Forelimb muscle (tissue), 1 donor: ENCODE measurements at regions not wholly inside any gene's neighbourhood (a gene's known extent, or its start where the extent isn't known, plus 50 kb on each side); places are given as distances from the start of the nearest gene placed in this dataset.
A peak's percentile ranks its signal among the peaks of the same experiment; 100 is the strongest.
"Not testable (repeated sequence)": the region's sequence is repeated elsewhere in the genome, so short reads cannot be mapped to it uniquely, and the experiment has no call there.

Experiments
- DNase-seq: peaks from one replicate; pipeline ENCODE4 v3.0.0-alpha.2; 2013; ENCODE audit warnings: low read depth

DNA sequence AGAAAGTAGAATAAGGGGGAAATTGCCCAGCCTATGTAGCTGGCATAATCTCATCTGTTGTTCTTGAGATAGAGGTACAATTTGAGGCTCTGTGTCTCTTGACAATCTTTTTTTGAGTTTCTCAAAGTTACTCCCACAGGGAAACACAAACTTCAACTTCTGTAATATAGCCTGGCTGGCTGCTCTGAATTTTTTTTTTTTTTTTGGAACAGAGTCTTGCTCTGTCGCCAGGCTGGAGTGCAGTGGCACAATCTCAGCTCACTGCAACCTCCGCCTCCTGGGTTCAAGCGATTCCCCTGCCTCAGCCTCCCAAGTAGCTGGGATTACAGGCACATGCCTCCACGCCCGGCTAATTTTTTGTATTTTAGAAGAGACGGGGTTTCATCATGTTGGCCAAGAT, 1486.8 kb upstream of the WWC1 start:
- not testable (repeated sequence) for DNase-seq

GRCh38 chr5:166810093-166810658, 1481.3 kb upstream of the WWC1 start:
- DNase-seq = not testable (repeated sequence)

GRCh38 chr5:166810721-166811120, 1480.7 kb upstream of the WWC1 start:
- DNase-seq = no peak

- no peak for DNase-seq
These were observed 1468.1 kb upstream of the WWC1 start for GRCh38 chr5:166823360-166823759.

- no peak for DNase-seq
These were observed 1457.2 kb upstream of the WWC1 start for GRCh38 chr5:166834246-166834645.

DNA sequence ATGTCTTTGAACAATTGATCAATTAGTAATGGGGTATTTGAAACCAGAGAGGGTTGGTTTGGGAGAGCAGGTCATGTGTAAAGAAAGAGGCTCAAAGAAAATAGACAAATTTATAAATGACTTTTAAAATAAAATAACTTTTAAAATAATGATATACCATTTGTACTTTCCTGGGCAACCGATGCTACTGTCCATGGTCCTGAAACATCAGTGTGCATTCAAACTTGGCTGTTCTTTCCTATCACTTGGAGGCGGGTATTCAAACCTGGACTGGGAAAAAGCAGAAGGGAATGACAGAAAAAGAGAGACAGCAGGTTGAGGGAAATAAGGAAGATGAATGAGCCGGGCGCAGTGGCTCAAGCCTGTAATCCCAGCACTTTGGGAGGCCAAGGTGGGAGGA, 1446.4 kb upstream of the WWC1 start:
- DNase-seq = peak; percentile 6

DNA sequence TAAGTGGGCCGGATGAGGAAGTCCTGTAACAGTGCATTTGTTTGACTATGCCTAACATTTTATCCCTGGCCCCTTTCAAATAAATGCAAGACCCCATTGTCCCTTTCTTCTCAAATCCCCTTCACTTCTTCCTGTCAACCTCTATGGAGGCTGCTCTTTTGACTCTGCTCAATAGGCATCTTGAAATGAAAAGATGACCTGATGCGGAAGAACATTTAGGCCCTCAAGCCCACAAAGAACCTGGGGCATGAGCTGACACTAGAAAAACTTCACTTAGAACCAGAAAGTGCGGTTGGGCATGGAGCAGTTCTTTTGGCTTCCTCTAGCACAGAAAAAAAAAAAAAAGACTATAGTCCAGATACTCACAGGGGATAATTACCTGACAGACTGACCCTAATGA, 1434.7 kb upstream of the WWC1 start:
- DNase-seq = no peak

GRCh38 chr5:166860426-166860825, 1431.0 kb upstream of the WWC1 start:
- DNase-seq = no peak

GRCh38 chr5:166862581-166862980, 1428.9 kb upstream of the WWC1 start:
- DNase-seq = no peak

GRCh38 chr5:166865206-166865605, 1426.2 kb upstream of the WWC1 start:
- no peak for DNase-seq

- no peak for DNase-seq
These were observed 1411.0 kb upstream of the WWC1 start for GRCh38 chr5:166880456-166880855.

- DNase-seq = no peak
These were observed 1409.6 kb upstream of the WWC1 start for GRCh38 chr5:166881802-166882201.

DNA sequence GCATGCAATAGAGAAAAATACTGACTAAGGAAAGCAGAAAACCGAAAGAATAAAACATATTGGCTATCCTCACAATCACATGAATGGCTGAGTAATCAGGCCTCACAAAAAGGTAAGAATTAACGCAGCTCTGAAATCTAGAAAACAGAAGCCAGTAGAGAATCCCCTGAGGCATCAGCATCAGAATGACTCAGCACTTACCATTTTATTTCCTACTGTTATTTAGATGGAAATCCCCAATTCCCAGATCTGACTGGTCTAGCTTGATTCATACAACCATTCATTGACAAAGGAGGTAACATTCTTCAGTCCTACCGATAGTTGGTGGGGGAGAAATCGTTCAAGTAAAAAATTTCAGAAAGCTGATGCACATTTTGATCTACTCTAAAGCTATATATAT, 1408.4 kb upstream of the WWC1 start:
- no peak for DNase-seq

- DNase-seq = no peak
These were observed 1393.3 kb upstream of the WWC1 start for GRCh38 chr5:166898166-166898565.

DNA sequence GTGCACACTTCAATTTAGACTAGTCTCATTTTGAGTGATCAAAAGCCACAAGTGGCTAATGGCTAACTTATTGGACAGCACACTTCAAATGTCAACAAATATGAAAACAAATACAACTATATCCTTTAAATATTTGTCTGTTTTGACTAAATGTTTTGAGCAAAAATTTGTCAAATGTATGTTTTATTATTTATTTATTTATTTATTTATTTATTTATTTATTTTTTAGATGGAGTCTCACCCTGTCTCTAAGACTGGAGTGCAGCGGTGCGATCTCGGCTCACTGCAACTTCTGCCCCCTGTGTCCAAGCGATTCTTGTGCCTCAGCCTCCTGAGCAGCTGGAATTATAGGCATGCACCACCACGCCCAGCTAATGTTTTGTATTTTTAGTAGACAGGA, 1392.1 kb upstream of the WWC1 start:
- DNase-seq = no peak

GRCh38 chr5:166904571-166904970, 1386.9 kb upstream of the WWC1 start:
- DNase-seq = no peak

- DNase-seq = no peak
These were observed 1384.3 kb upstream of the WWC1 start for GRCh38 chr5:166906991-166907713.

GRCh38 chr5:166909040-166909439, 1382.4 kb upstream of the WWC1 start:
- no peak for DNase-seq

DNA sequence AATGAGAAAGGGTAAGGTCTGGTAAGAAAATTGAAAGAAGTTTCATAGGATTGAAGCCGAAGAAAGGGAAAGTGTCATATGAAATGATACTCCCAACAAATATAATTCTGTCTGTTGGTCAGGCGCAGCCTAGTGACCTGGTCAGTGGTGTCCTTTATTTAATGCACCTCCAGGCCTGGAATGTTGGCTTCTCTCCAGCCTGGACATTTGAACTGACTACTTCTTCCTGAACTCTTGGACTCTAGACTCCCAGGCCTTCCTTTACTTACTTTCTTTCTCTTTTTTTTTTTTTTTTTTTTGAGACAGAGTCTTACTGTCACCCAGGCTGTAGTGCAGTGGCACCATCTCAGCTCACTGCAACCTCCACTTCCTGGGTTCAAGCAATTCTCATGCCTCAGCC, 1381.5 kb upstream of the WWC1 start:
- no peak for DNase-seq

DNA sequence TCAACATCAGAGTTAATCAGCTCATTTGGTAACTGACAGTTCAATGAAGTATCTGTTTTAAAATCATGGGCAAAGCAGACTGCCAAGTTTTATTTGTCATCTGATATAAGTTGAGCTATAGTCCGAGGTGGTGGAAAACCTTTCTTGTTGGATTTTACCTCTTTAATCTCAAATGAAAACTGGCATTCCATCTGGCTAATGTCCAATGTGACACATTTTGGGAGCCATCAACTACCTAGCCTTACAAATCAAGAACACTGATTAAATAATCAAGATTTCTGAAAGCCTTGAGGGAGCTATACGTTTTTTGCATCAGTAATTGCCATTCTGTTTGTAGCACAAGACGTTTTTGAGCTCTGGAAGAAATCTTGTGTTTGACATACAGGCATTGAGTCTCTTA, 1380.5 kb upstream of the WWC1 start:
- DNase-seq = no peak

GRCh38 chr5:166916021-166916420, 1375.4 kb upstream of the WWC1 start:
- DNase-seq = no peak

GRCh38 chr5:166926138-166926537, 1365.3 kb upstream of the WWC1 start:
- DNase-seq = no peak

DNA sequence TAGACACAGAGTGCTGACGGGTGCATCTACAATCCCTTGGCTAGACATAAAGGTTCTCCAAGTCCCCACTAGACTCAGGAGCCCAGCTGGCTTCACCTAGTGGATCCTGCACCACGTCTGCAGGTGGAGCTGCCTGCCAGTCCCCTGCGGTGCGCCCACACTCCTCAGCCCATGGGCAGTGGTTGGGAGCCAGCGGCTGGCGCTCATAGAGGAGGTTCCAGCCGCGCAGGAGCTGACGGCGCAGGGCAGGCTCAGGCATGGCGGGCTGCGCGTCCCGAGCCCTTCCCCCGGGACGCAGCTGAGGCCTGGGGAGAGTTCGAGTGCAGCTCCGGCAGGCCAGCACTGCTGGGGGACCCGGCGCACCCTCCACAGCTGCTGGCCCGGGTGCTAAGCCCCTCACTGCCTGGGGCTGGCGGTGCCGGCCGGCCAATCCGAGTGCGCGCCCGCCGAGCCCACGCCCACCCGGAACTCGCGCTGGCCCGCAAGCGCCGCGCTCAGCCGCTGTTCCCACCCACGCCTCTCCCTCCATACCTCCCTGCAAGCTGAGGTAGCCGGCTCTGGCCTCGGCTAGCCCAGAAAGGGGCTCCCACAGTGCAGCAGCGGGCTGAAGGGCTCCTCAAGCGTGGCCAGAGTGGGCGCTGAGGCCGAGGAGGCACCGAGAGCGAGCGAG, 1364.5 kb upstream of the WWC1 start:
- not testable (repeated sequence) for DNase-seq
